ENCODE measurements at regions not wholly inside any gene's neighbourhood (a gene's known extent, or its start where the extent isn't known, plus 50 kb on each side); places are given as distances from the start of the nearest gene placed in this dataset.
"Not testable (repeated sequence)": the region's sequence is repeated elsewhere in the genome, so short reads cannot be mapped to it uniquely, and the experiment has no call there.

DNA sequence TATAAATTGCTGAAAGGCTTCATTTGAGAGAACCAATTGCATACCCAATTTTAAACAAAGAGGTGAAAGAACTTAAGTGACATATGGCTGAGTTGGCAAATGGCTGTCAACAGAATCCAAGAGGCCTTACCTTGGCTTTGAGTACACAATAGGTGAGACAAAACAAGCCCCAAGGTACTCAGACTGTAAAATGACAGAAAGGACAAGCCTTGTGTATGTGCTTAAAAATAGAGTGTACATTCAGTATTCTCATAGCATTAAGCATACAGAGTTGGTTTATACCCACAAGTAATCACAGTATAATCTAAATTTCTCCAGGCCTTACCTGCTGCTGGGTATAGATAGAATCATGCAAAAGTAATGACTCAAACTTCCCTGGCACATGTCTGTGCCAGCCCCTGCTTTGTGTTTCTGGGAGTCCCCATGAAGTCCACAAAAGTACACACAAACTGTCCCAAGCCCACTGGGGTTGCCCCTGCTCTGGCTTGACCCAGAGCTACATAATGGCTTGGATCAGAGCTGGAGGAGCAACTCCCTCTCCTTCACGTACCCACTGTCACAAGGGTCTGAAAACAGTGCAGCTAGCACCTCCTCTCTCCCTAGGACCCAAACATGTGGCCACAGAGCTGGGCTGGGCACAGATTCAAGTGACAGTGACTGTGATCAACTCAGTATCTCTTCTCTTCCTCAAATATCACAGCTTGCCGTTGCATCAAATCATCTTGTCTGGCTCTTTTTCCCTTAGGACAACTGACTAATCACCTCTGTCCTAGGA, 250.8 kb downstream of the ENC1 start:
- no peak overlapping the region for H2AFZ ChIP-seq (ENCODE audit: low read depth, low read length, poor library complexity, severe bottlenecking)
- peaks cover 0 to 1% of the 10 kb centered on the region in 2 experiments; a peak in 3 of 4 replicates for H3K4me1 ChIP-seq (ENCODE audit: control insufficient read depth in 1 of 2, insufficient read depth in 2 of 2, low read length in 2 of 2)
- no peak for ATAC-seq
- DNase-seq (ENCODE audit: low read depth, low spot score), result no peak
- no peaks in the 10 kb centered on the region for H3K27me3 ChIP-seq (ENCODE audit: insufficient read depth, low read length)
- RAD21 ChIA-PET (ENCODE audit: low non-redundant PET in 1 of 2, low total read pairs in 2 of 2, uncharacterized antibody in 2 of 2, unreplicated experiment in 2 of 2), result no interaction called here
- CTCF ChIA-PET, result no interaction called here
- no peak overlapping the region for H3K4me2 ChIP-seq (ENCODE audit: low read length)
- no peak overlapping the region for H3K27ac ChIP-seq (ENCODE audit: low read depth, low read length)
- no peaks in the 10 kb centered on the region for H3K79me2 ChIP-seq (ENCODE audit: insufficient read depth, low read length)
- H3K9ac ChIP-seq (ENCODE audit: low read length), result no peak overlapping the region
- no peaks in the 10 kb centered on the region for H3K36me3 ChIP-seq (ENCODE audit: control insufficient read depth in 1 of 2, insufficient read depth in 2 of 2, low read length in 2 of 2)
- H3K9me2 ChIP-seq (ENCODE audit: insufficient read depth), result no peaks in the 10 kb centered on the region; the same call in 1 of the 2 replicates
- intact Hi-C loops (cut with micrococcal nuclease), result no loop called here
- no peak overlapping the region for H3K4me3 ChIP-seq (replicated peaks in 1 of 2; ENCODE audit: low read depth in 1 of 2, low read length in 2 of 2)
- TF ChIP-seq SIN3A (IDR thresholded peaks at IDR 0.05; ENCODE audit: low read depth), result no peak
- no peak for TF ChIP-seq EZH2phosphoT487 (IDR thresholded peaks at IDR 0.05; ENCODE audit: borderline replicate concordance)
- TF ChIP-seq FOSL1 (IDR thresholded peaks at IDR 0.05; ENCODE audit: low read depth), result no peak
- TF ChIP-seq JUND (IDR thresholded peaks at IDR 0.05), result no peak
- TF ChIP-seq REST (IDR thresholded peaks at IDR 0.05; ENCODE audit: low read depth), result no peak
- TF ChIP-seq ELF1 (IDR thresholded peaks at IDR 0.05; ENCODE audit: borderline replicate concordance, low read depth), result no peak
- TF ChIP-seq CEBPB (IDR thresholded peaks at IDR 0.05; ENCODE audit: low read depth), result no peak
- TF ChIP-seq RAD21 (IDR thresholded peaks at IDR 0.05; ENCODE audit: low read depth), result no peak
- no peak for TF ChIP-seq ATF3 (IDR thresholded peaks at IDR 0.05)
- POLR2A ChIA-PET, result no interaction called here
- H3K9me3 ChIP-seq (ENCODE audit: control insufficient read depth in 1 of 2, insufficient read depth in 1 of 2, low read depth in 1 of 2, low read length in 2 of 2), result no peaks in the 10 kb centered on the region
- H4K20me1 ChIP-seq (ENCODE audit: insufficient read depth), result no peaks in the 10 kb centered on the region
- BruUV-seq (replicated peaks), result no TSS peak

DNA sequence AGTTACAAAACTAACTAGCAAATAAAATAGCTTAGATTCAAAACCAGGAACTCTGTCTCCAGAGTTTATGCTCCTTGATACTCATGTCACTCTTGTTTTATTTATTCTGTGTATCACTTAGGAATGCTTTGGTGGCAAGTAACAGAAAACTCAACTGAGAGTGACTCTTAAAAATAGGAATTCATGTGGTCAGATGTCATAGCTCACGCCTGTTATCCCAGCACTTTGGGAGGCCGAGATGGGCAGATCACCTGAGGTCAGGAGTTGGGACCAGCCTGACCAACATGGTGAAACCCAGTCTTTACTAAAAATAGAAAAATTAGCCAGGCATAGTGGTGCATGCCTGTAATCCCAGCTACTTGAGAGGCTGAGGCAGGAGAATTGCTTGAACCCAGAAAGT, 252.1 kb downstream of the ENC1 start:
- H2AFZ ChIP-seq (ENCODE audit: low read depth, low read length, poor library complexity, severe bottlenecking); DNase-seq (ENCODE audit: low read depth, low spot score); H3K4me2 ChIP-seq (ENCODE audit: low read length); ATAC-seq; POLR2A ChIA-PET; H3K36me3 ChIP-seq (ENCODE audit: control insufficient read depth in 1 of 2, insufficient read depth in 2 of 2, low read length in 2 of 2); H3K4me3 ChIP-seq (replicated peaks in 1 of 2; ENCODE audit: low read depth in 1 of 2, low read length in 2 of 2); RAD21 ChIA-PET (ENCODE audit: low non-redundant PET in 1 of 2, low total read pairs in 2 of 2, uncharacterized antibody in 2 of 2, unreplicated experiment in 2 of 2); H3K4me1 ChIP-seq (ENCODE audit: control insufficient read depth in 1 of 2, insufficient read depth in 2 of 2, low read length in 2 of 2); H3K27me3 ChIP-seq (ENCODE audit: insufficient read depth, low read length); H3K27ac ChIP-seq (ENCODE audit: low read depth, low read length); H4K20me1 ChIP-seq (ENCODE audit: insufficient read depth); intact Hi-C loops (cut with micrococcal nuclease); H3K9ac ChIP-seq (ENCODE audit: low read length); CTCF ChIA-PET; H3K9me3 ChIP-seq (ENCODE audit: control insufficient read depth in 1 of 2, insufficient read depth in 1 of 2, low read depth in 1 of 2, low read length in 2 of 2); H3K9me2 ChIP-seq (ENCODE audit: insufficient read depth); BruUV-seq (replicated peaks); H3K79me2 ChIP-seq (ENCODE audit: insufficient read depth, low read length): not testable (repeated sequence)
